Stimulated activated CD4-positive, alpha-beta T cell treated with anti-CD3 and anti-CD28 coated beads, Interleukin-1b, Interleukin-23, amount 100 ng/mL, for 1 hour (primary cell): ENCODE measurements at regions not wholly inside any gene's neighbourhood (a gene's known extent, or its start where the extent isn't known, plus 50 kb on each side); places are given as distances from the start of the nearest gene placed in this dataset.

Experiments
- DNase-seq, 2 donors: peaks; one replicate each; pipeline ENCODE4 v3.0.0-alpha.2; 2020; ENCODE audit warnings: low read depth in 2 of 2

GRCh38 chr1:117678246-117678977 lies 72.6 kb downstream of the TENT5C start:
- DNase-seq, result no peak

- DNase-seq, result no peak
Measured at GRCh38 chr1:117679299-117679698, 73.5 kb downstream of the TENT5C start.

DNA sequence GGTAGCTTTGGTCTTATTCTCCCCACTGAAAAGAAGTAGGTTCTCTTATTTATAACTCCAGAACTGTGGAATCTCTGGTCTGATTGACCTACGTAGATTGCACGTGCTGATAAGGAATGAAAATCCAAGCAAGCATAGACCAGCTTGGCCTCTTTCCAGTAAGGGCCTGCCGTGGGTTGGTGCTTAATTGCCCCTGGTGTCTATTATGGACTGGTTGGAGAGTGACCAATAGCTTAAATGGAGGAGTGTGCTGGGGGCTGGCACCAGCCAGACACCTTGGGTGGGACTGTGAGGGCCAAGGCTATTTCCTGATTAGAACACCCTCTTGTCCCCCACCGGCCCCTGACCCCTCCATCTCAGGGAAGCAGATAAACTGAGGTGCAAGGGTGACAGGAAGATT lies 74.0 kb downstream of the TENT5C start:
- no peak for DNase-seq

GRCh38 chr1:117680316-117681002 lies 74.6 kb downstream of the TENT5C start:
- DNase-seq, result no peak

DNA sequence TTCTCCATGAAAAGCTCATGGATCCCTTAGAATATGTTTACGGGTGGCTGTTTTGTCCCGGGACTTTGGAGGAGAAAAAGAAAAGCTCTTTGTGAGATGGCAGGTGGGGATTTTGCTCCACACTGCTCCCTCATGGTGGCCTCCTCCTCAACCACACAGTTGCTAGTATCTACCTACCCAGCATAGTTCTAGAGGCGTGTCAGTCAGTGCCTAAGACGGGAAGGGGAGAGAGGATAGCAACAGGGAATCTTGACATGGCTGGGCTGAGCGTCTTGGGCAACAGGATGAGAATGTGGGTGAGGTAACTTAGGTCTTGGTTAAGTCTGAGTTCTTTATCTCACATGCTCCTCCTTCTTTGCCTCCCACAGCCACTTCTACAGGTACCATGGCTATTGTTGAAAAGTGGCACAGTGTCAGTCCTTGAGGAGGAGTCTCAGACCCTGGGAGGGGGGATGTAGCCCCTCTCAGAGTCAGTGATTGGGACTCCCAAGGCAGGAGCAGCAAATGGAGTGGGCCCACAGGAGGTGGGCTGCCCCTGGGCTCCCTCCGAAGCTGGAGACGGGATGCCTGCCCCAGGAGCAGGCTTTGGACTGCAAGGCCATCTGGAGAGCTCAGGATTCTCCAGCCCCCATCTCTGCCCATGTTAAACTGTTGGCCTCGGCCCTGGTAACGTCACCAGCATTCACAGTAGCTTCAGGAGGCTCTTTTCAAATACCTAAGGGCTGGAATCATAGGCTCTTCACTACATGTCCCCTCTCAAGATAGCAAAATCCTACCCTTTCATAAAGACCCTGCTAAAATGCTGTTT lies 75.4 kb downstream of the TENT5C start:
- no peak for DNase-seq

DNA sequence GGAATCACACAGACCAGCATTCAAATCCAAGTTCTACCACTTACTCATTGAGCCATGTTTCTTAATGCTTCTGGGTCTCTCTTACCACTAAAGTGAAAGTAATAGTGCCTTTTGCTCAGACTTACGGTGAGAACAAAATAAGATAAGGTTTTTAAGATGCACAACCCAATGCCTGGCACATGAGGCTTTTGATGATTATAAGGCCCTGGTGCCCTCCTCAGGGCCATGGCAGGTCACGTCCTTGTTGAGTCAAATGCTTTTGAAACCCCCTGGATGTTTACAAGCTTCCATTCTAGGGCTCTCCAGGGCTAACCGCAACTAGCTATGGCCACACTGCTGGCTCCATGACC lies 76.0 kb downstream of the TENT5C start:
- DNase-seq, result no peak

- DNase-seq, result no peak
Measured at GRCh38 chr1:117682372-117682771, 76.5 kb downstream of the TENT5C start.

- DNase-seq, result no peak
Measured at GRCh38 chr1:117683571-117684285, 77.9 kb downstream of the TENT5C start.

DNA sequence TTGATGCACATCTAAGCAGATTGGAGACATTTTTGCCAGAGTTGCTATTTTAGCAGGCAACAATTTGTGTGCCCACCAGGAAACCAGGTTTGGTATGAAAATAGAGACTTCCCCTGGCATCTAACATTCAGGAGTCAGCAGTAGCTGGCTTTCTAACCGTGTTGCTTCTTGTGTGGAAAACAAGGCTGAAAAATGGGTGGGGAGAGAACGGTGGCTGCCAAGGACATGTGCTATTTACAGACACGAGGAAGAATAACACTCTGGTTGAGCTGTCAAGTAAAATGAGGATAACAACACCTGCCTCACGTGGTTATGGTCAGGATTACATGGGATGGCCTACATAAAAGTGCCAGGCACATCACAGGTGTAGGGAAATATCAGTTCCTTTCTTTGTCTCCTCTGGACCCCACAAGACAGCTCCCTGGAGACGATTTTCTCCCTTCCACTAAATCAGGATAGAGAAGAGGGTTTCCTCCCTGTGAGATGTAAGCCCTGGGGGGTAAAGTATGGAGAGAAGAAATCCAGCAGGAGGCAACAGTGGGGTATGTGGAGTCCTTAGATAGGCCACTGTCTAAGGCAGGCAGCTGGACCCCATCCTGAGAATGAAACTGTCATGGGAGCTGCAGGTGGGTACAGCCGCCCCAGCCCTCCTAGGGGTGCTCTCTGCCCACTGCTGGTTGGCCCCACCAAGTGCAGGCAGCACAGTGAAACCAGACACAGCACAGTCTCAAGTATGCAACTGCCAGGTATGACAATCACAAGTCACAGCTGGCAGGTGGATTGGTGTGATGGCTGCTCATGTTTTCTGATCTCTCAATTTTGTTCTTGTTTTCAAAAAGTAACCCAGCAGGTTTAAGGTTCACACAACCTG lies 80.3 kb downstream of the TENT5C start:
- no peak for DNase-seq

GRCh38 chr1:117686907-117687306 lies 81.1 kb downstream of the TENT5C start:
- no peak for DNase-seq

DNA sequence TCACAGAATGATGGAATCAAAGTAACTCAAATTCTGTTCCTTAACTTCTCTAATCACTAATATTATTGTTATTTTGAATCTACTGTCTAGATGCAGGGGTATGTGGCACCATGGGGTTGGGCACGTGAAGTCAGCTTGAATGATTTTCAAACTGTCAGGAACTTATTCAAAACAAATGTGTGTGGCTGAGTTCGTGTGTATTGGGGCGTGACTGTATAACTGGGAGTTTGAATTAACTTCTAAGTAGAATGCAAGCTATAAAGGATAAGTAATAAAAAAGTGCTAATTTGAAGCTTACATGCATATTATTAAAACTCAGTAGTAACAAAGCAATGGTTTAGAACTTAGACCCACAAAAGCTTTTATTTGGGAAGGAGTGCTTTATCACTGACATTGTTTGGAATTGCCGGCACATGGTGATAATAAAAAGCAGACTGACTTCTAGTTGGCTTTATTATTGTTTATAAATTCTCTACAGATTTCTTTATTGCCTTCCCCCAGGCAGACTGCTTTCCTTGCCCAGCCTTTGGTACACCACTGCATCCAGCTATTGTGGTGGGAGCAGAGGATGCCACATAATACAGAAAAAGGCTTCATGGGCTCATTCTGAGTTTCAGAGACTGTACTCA lies 84.3 kb downstream of the TENT5C start:
- no peak for DNase-seq

- DNase-seq, result no peak
Measured at GRCh38 chr1:117691942-117692341, 86.1 kb downstream of the TENT5C start.

DNA sequence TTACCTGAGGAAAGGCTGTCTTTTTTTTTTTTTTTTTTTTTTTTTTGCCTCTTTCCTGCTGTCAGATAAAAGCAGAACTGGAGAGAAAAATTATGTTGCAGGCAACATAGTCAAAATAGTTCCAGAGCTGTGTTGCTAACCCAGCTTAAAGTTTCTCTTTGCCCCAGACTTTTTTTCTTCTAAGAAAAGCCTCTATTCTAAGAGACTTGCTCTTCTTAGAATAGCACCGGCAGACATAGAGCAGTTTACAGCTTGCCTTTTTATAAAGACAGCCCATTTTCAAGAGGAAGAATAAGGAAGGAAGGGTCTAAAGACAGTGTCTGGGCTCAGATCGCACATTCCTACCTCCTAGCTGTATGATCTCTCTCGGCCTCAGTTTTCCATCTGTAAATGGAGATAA lies 88.7 kb downstream of the TENT5C start:
- DNase-seq, result no peak

DNA sequence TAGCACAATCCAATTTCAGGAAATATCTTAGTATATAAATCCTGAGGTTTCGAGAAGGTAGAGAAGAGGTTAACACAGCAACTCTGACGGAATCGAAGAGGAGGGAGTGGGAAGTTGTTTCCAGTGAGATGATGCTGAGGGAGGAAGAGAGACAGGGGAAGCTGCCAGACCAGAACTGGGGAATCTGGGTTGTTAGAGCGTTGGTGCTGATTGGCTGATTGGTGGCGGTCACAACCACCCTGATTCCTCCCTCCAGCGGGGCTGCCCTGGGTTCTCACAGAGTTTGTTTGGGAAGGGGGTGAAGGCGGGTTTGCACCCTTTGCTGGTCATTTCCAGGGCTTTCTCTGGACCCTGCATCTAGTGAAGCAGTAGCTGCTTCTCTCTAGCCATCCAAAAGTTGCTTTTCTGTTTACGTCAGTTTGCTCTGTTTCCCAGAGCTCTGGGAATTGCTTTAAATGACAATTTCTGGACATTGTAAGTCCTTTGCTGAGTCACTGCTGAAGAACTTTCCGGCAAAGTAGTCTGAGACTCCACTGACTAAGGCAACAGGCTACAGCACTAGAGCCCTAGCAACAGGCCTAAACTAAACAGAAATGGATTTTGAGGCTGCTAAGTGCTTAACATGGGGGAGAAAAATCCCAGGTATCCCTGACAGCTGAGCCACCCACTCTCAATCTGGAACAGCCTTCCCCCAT lies 90.1 kb downstream of the TENT5C start:
- no peak for DNase-seq

DNA sequence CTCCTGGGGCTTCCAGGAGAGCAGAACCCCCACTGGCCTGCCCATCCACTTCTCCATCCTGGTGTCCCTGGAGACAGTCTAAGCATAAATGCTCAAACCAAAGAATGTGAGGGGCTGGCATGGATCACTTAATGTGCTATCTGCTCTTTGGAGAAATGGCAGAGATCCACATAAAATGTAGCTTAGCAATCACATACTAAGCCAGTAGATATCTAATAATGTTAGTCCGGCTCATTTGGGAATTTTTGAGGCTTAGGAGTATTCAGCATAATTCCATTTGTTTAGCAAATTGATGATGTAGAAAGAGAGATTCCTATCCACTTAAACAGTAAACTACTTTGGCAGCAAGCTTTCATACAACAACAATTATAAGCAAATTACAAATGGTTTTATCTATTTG lies 90.7 kb downstream of the TENT5C start:
- DNase-seq, result no peak

- no peak for DNase-seq
Measured at GRCh38 chr1:117697220-117697781, 91.5 kb downstream of the TENT5C start.

- no peak for DNase-seq
Measured at GRCh38 chr1:117698398-117699160, 92.7 kb downstream of the TENT5C start.

DNA sequence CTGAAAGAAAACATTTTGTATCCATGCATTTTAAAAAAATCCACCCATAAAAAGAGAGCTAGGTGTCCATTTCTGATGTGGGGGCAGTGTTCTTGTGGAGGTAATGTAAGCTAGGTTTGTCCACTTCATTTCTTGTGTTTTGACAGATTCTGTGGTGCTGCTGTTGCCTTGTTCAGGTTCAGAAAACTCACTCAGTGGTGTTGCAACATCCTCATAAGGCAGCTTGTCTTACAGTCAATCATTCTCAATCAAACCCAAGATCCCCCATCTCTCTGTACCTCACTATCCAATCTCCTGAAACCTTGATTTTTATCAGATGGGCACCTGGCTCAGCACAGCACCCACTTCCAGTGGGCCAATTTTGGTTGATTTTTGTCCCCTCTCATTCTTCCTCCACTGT lies 94.1 kb downstream of the TENT5C start:
- DNase-seq, result no peak

GRCh38 chr1:117702654-117703053 lies 96.8 kb downstream of the TENT5C start:
- no peak for DNase-seq
